Ascending aorta (tissue), 2 donors: ENCODE measurements at regions not wholly inside any gene's neighbourhood (a gene's known extent, or its start where the extent isn't known, plus 50 kb on each side); places are given as distances from the start of the nearest gene placed in this dataset.
A peak's percentile ranks its signal among the peaks of the same experiment; 100 is the strongest.

Experiments used
- DNase-seq, 2 donors: peaks; one replicate each; pipeline ENCODE4 v3.0.0-alpha.2; 2019; ENCODE audit warnings: low spot score in 2 of 2
- H3K27ac ChIP-seq, 2 donors: fragments of 200-600 bp; sonication (generic); one replicate each; pipeline ENCODE4 v1.5.1; 2016 to 2017; ENCODE audit warnings: mild to moderate bottlenecking in 1 of 2
- H3K27me3 ChIP-seq: fragments of 200-600 bp; sonication (generic); one replicate; pipeline ENCODE4 v1.5.1; 2017
- H3K36me3 ChIP-seq, 2 donors: fragments of 200-600 bp; sonication (generic); one replicate each; pipeline ENCODE4 v1.5.1; 2016
- H3K4me1 ChIP-seq, 2 donors: fragments of 200-600 bp; sonication (generic); one replicate each; pipeline ENCODE4 v1.5.1; 2016 to 2017; ENCODE audit warnings: mild to moderate bottlenecking in 1 of 2
- H3K4me3 ChIP-seq, 2 donors: fragments of 200-600 bp; sonication (generic); one replicate each; pipeline ENCODE4 v1.5.1; 2016 to 2017; ENCODE audit warnings: mild to moderate bottlenecking in 1 of 2
- H3K9me3 ChIP-seq, 2 donors: fragments of 200-600 bp; sonication (generic); one replicate each; pipeline ENCODE4 v1.5.1; 2016
- CTCF ChIP-seq, 3 experiments: fragments of 200-600 bp in 2 of 3; fragments of 450-650 bp in 1 of 3; sonication (generic) in 2 of 3; IDR thresholded peaks; one replicate each; pipeline ENCODE4 v1.5.1; 2016 to 2019; ENCODE audit warnings: antibody characterized with exemption in 3 of 3, mild to moderate bottlenecking in 1 of 3, moderate library complexity in 1 of 3
- intact Hi-C: fragments of 100-400 bp; cut with DNase I; formaldehyde crosslinking; loops from one replicate; pipeline ENCODE4 v1.15.1; 2023

DNA sequence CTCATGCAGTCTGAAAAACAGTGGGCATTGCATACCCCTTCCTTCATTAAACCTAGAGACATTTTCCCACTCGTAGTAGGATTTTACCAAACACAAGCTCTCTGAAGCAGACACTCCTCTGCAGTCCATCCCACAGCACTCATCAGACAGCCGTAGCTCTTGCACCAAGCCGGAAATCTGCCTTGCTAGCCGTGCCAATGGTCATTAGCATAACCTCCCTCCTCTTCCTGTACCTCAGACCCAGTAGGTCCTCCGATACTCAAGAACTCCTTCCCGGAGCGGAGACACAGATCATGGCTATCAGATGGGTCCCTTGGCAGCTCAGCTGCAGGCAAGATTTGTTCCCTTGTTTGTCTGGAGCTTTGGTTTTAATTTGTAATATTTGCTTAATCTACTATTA lies 483.1 kb upstream of the PSMD7 start:
- Histone ChIP-seq H3K27ac (no peak overlapping the region), H3K27me3 (no peaks in the 10 kb centered on the region), H3K9me3 (no peaks in the 10 kb centered on the region), H3K4me1 (no peaks in the 10 kb centered on the region), H3K36me3 (no peaks in the 10 kb centered on the region), H3K4me3 (no peak overlapping the region)
- no peak for TF ChIP-seq CTCF (IDR thresholded peaks at IDR 0.05)
- intact Hi-C loops = no loop called here
- no peak for DNase-seq

DNA sequence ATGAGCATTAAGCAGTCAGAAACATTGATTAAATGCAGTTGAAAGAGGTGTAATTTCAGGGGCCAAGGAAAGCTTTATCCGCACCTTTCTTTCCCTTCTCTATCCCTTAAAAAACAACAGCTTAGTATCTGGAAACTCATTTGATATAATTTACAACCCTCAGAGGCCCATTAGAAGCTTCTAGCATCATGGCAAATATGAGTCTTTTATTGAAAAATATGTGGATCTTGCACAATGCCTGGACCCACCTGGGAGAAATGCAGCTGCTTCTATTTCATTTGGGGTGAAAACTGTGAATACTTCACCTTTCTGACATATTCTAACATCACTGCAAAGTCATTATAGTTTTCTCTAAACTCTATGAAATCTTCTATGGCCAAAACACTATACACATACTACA lies 492.2 kb upstream of the PSMD7 start:
- intact Hi-C loops = no loop called here
- Histone ChIP-seq H3K9me3 (no peaks in the 10 kb centered on the region), H3K27ac (no peak overlapping the region), H3K27me3 (no peaks in the 10 kb centered on the region), H3K4me3 (no peak overlapping the region), H3K4me1 (no peaks in the 10 kb centered on the region), H3K36me3 (no peaks in the 10 kb centered on the region)
- DNase-seq = no peak
- TF ChIP-seq CTCF (IDR thresholded peaks at IDR 0.05) = no peak

DNA sequence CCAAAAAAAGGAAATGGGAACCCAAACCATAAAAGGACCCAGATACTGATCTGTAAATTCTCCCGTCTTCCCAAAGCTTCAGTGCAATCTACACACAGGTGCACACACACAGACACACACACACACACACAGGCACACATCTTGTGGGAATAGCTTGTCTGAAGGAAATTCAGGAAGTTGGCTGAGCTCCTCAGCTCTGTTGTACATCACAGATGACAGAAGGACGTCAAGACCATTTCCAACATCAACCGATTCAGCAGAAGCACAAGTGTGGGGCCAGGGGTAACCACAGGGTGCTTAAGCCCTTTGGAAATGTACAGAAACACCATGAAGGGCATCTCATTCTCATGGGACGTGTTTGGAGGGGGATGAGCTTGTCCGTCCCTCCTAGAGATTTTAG lies 498.1 kb upstream of the PSMD7 start:
- Histone ChIP-seq H3K36me3 (no peaks in the 10 kb centered on the region), H3K9me3 (no peaks in the 10 kb centered on the region), H3K4me3 (no peak overlapping the region), H3K27ac (no peak overlapping the region), H3K27me3 (no peaks in the 10 kb centered on the region), H3K4me1 (peaks cover 13 to 24% of the 10 kb centered on the region in 2 donors)
- TF ChIP-seq CTCF (IDR thresholded peaks at IDR 0.05) = no peak
- intact Hi-C loops = no loop called here
- no peak for DNase-seq

DNA sequence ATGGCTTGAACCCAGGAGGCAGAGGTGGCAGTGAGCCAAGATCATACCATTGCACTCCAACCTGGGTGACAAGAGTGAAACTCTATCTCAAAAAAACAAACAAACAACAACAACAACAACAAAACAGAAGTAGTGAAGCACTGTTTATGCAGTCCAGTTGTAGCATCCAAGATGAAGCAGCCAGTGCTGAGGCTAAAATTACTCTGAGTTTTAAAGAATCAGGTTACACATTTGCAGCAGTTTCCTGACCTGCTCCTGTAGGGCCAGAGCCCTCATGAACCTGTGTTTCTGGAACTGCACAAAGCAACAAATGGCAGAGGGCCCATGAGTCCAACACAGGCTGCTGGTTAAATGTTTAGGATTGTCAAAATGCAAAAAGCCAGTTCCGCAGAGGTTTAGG lies 499.5 kb upstream of the PSMD7 start:
- Histone ChIP-seq H3K27ac (no peak overlapping the region), H3K36me3 (no peaks in the 10 kb centered on the region), H3K9me3 (no peaks in the 10 kb centered on the region), H3K4me3 (no peak overlapping the region), H3K27me3 (no peaks in the 10 kb centered on the region), H3K4me1 (peaks cover 13 to 30% of the 10 kb centered on the region in 2 donors)
- intact Hi-C loops = no loop called here
- no peak for TF ChIP-seq CTCF (IDR thresholded peaks at IDR 0.05)
- no peak for DNase-seq

DNA sequence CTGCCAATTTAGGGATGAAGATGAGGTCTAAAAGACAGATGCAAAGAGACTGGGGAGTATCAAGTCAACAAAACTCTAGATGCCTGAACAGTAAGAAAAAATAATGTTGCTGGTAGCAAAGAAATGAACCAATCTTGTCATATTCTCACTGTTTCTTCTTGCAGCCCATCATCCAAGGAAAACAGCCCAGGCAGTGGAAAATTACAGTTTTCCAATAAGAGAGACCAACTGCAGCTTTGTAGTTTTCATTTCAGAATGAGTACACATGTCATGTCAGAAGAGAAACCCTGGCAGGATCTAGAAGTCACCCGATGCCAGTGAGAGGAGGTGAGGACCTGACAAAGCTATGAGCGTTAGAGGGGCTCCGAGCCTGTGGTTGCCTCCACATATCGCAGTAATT lies 500.4 kb upstream of the PSMD7 start:
- Histone ChIP-seq H3K9me3 (no peaks in the 10 kb centered on the region), H3K27me3 (no peaks in the 10 kb centered on the region), H3K36me3 (no peaks in the 10 kb centered on the region), H3K27ac (peak overlapping the region; percentile 57 to 61), H3K4me3 (no peak overlapping the region), H3K4me1 (peaks cover 13 to 30% of the 10 kb centered on the region in 2 donors)
- no peak for TF ChIP-seq CTCF (IDR thresholded peaks at IDR 0.05)
- intact Hi-C loops = no loop called here
- DNase-seq = no peak

- Histone ChIP-seq H3K36me3 (no peaks in the 10 kb centered on the region), H3K27me3 (no peaks in the 10 kb centered on the region), H3K27ac (peak overlapping the region; percentile 31 to 61), H3K4me3 (peak overlapping the region in 1 of 2 donors; percentile 2), H3K4me1 (peaks cover 13 to 30% of the 10 kb centered on the region in 2 donors), H3K9me3 (no peaks in the 10 kb centered on the region)
- no peak for DNase-seq
- no peak for TF ChIP-seq CTCF (IDR thresholded peaks at IDR 0.05)
- intact Hi-C loops = no loop called here
Measured at GRCh38 chr16:73794994-73795393, 501.6 kb upstream of the PSMD7 start.
